ENCODE measurements at regions not wholly inside any gene's neighbourhood (a gene's known extent, or its start where the extent isn't known, plus 50 kb on each side); places are given as distances from the start of the nearest gene placed in this dataset.

- Histone ChIP-seq H3K9ac (no peak overlapping the region), H3K4me3 (no peak overlapping the region), H3K4me2 (peak overlapping the region in 1 of 11 experiments; percentile 55; a peak in 3 of 22 replicates), H4K20me1 (no peaks in the 10 kb centered on the region), H3K27me3 (peaks cover 0 to 26% (median 0%) of the 10 kb centered on the region in 11 experiments; a peak in 4 of 22 replicates), H3K36me3 (no peaks in the 10 kb centered on the region), H3K27ac (no peak overlapping the region), H3K9me3 (replicated peaks in 1 of 11) (no peaks in the 10 kb centered on the region), H3K4me1 (peaks cover 0 to 47% (median 10%) of the 10 kb centered on the region in 10 experiments; a peak in 12 of 20 replicates)
- no peak for TF ChIP-seq Cebpa-rat (IDR thresholded peaks at IDR 0.05)
Observed at GRCh38 chr20:1784586-1784985, 110.6 kb upstream of the SIRPA start.

- H3K36me3 ChIP-seq = no peaks in the 10 kb centered on the region
- no peaks in the 10 kb centered on the region for H3K9me3 ChIP-seq (replicated peaks in 1 of 11)
- no peak for TF ChIP-seq Cebpa-rat (IDR thresholded peaks at IDR 0.05)
- H3K27ac ChIP-seq = no peak overlapping the region
- H3K4me1 ChIP-seq = peaks cover 0 to 43% (median 10%) of the 10 kb centered on the region in 10 experiments; a peak in 12 of 20 replicates
- H3K27me3 ChIP-seq = peaks cover 0 to 26% (median 0%) of the 10 kb centered on the region in 11 experiments; a peak in 4 of 22 replicates
- no peak overlapping the region for H3K4me3 ChIP-seq
- H3K4me2 ChIP-seq = peak overlapping the region in 1 of 11 experiments; percentile 43; a peak in 2 of 22 replicates
- H3K9ac ChIP-seq = no peak overlapping the region
- H4K20me1 ChIP-seq = no peaks in the 10 kb centered on the region
Observed at GRCh38 chr20:1783245-1783644, 112.0 kb upstream of the SIRPA start.

GRCh38 chr20:1782181-1782580, 113.0 kb upstream of the SIRPA start:
- Histone ChIP-seq H3K9ac (no peak overlapping the region), H3K4me2 (no peak overlapping the region), H3K36me3 (no peaks in the 10 kb centered on the region), H3K27ac (no peak overlapping the region), H3K27me3 (peaks cover 0 to 22% (median 0%) of the 10 kb centered on the region in 11 experiments; a peak in 4 of 22 replicates), H3K4me3 (no peak overlapping the region), H3K9me3 (replicated peaks in 1 of 11) (no peaks in the 10 kb centered on the region), H3K4me1 (peaks cover 0 to 33% (median 10%) of the 10 kb centered on the region in 10 experiments; a peak in 11 of 20 replicates), H4K20me1 (no peaks in the 10 kb centered on the region)
- TF ChIP-seq Cebpa-rat (IDR thresholded peaks at IDR 0.05) = no peak

GRCh38 chr20:1779567-1779966, 115.6 kb upstream of the SIRPA start:
- Histone ChIP-seq H3K9me3 (replicated peaks in 1 of 11) (no peaks in the 10 kb centered on the region), H3K27ac (no peak overlapping the region), H3K4me3 (no peak overlapping the region), H4K20me1 (no peaks in the 10 kb centered on the region), H3K4me1 (peaks cover 8 to 21% (median 12%) of the 10 kb centered on the region in 10 experiments), H3K27me3 (peaks cover 0 to 6% (median 0%) of the 10 kb centered on the region in 11 experiments; a peak in 1 of 22 replicates), H3K4me2 (no peak overlapping the region), H3K36me3 (no peaks in the 10 kb centered on the region), H3K9ac (no peak overlapping the region; a peak in 1 of 22 replicates)
- TF ChIP-seq Cebpa-rat (IDR thresholded peaks at IDR 0.05) = no peak

GRCh38 chr20:1778338-1778737, 116.9 kb upstream of the SIRPA start:
- no peak for TF ChIP-seq Cebpa-rat (IDR thresholded peaks at IDR 0.05)
- Histone ChIP-seq H3K9me3 (replicated peaks in 1 of 11) (no peaks in the 10 kb centered on the region), H4K20me1 (no peaks in the 10 kb centered on the region), H3K4me3 (no peak overlapping the region), H3K36me3 (no peaks in the 10 kb centered on the region), H3K27ac (no peak overlapping the region), H3K4me1 (peaks cover 8 to 15% (median 11%) of the 10 kb centered on the region in 10 experiments), H3K9ac (no peak overlapping the region), H3K27me3 (peaks cover 0 to 6% (median 0%) of the 10 kb centered on the region in 11 experiments; a peak in 1 of 22 replicates), H3K4me2 (no peak overlapping the region)

GRCh38 chr20:1777476-1777820, 117.8 kb upstream of the SIRPA start:
- Histone ChIP-seq H3K9ac (peak overlapping the region in 6 of 11 experiments; percentile 77 to 83 (median 82); a peak in 10 of 22 replicates), H3K4me3 (peak overlapping the region; percentile 67 to 79 (median 73); a peak in 18 of 20 replicates), H3K4me2 (peak overlapping the region in 8 of 11 experiments; percentile 2 to 97 (median 92); a peak in 11 of 22 replicates), H3K27ac (peak overlapping the region in 1 of 11 experiments; percentile 79; a peak in 4 of 22 replicates), H3K4me1 (peaks cover 6 to 15% (median 11%) of the 10 kb centered on the region in 10 experiments), H3K9me3 (replicated peaks in 1 of 11) (no peaks in the 10 kb centered on the region), H4K20me1 (no peaks in the 10 kb centered on the region), H3K36me3 (no peaks in the 10 kb centered on the region), H3K27me3 (peaks cover 0 to 6% (median 0%) of the 10 kb centered on the region in 11 experiments; a peak in 1 of 22 replicates)
- TF ChIP-seq Cebpa-rat (IDR thresholded peaks at IDR 0.05) = no peak

- Histone ChIP-seq H4K20me1 (no peaks in the 10 kb centered on the region), H3K36me3 (no peaks in the 10 kb centered on the region), H3K27me3 (peaks cover 0 to 6% (median 0%) of the 10 kb centered on the region in 11 experiments; a peak in 1 of 22 replicates), H3K4me1 (peaks cover 6 to 15% (median 11%) of the 10 kb centered on the region in 10 experiments), H3K9me3 (replicated peaks in 1 of 11) (no peaks in the 10 kb centered on the region), H3K27ac (peak overlapping the region; percentile 11 to 79 (median 65); a peak in 20 of 22 replicates), H3K4me3 (peak overlapping the region; percentile 67 to 79 (median 73)), H3K4me2 (peak overlapping the region; percentile 85 to 97 (median 91)), H3K9ac (peak overlapping the region; percentile 69 to 83 (median 78))
- no peak for TF ChIP-seq Cebpa-rat (IDR thresholded peaks at IDR 0.05)
Observed at GRCh38 chr20:1776681-1777475, 118.3 kb upstream of the SIRPA start.

GRCh38 chr20:1775117-1775516, 117.5 kb upstream of the SIRPG start:
- peaks cover 6 to 15% (median 11%) of the 10 kb centered on the region in 10 experiments for H3K4me1 ChIP-seq
- 0 out of 22 replicates have a peak, but pooled peaks cover 0 to 6% (median 0%) of the 10 kb centered on the region in 11 experiments for H3K27me3 ChIP-seq
- H4K20me1 ChIP-seq = no peaks in the 10 kb centered on the region
- no peaks in the 10 kb centered on the region for H3K36me3 ChIP-seq
- H3K4me3 ChIP-seq = no peak overlapping the region
- H3K9me3 ChIP-seq (replicated peaks in 1 of 11) = no peaks in the 10 kb centered on the region
- TF ChIP-seq Cebpa-rat (IDR thresholded peaks at IDR 0.05) = no peak
- no peak overlapping the region for H3K9ac ChIP-seq
- H3K4me2 ChIP-seq = no peak overlapping the region
- no peak overlapping the region for H3K27ac ChIP-seq

GRCh38 chr20:1774479-1774878, 116.9 kb upstream of the SIRPG start:
- Histone ChIP-seq H3K9ac (no peak overlapping the region), H4K20me1 (no peaks in the 10 kb centered on the region), H3K9me3 (replicated peaks in 1 of 11) (no peaks in the 10 kb centered on the region), H3K27ac (no peak overlapping the region), H3K4me1 (peaks cover 6 to 15% (median 11%) of the 10 kb centered on the region in 10 experiments), H3K4me3 (no peak overlapping the region), H3K27me3 (0 out of 22 replicates have a peak, but pooled peaks cover 0 to 6% (median 0%) of the 10 kb centered on the region in 11 experiments), H3K4me2 (no peak overlapping the region), H3K36me3 (no peaks in the 10 kb centered on the region)
- TF ChIP-seq Cebpa-rat (IDR thresholded peaks at IDR 0.05) = no peak
